Keratinocyte (primary cell): ENCODE measurements at regions not wholly inside any gene's neighbourhood (a gene's known extent, or its start where the extent isn't known, plus 50 kb on each side); places are given as distances from the start of the nearest gene placed in this dataset.

Experiments used
- CTCF ChIP-seq, 3 experiments: IDR thresholded peaks in 1 of 3; conservative IDR thresholded peaks in 1 of 3; optimal IDR thresholded peaks in 1 of 3; 2 replicates in 2 of 3; 3 replicates in 1 of 3; pipeline versions ENCODE3 to v1.5.1; 2011; ENCODE audit warnings: low read length in 3 of 3, mild to moderate bottlenecking in 3 of 3, moderate library complexity in 2 of 3, control low read depth in 1 of 3, inconsistent platforms in 1 of 3; ENCODE audit not compliant: insufficient read depth in 2 of 3; ENCODE audit errors: extremely low read depth in 1 of 3
- EZH2 ChIP-seq: IDR thresholded peaks from one replicate; pipeline ENCODE4 v1.6.1; 2012; ENCODE audit warnings: inconsistent platforms, mild to moderate bottlenecking, low read length, moderate library complexity

- no peak for TF ChIP-seq CTCF (optimal IDR thresholded peaks at IDR 0.05 in 1 of 3, IDR thresholded peaks at IDR 0.05 in 1 of 3, conservative IDR thresholded peaks at IDR 0.05 in 1 of 3; ENCODE audit: extremely low read depth in 1 of 3, insufficient read depth in 2 of 3, low read length in 3 of 3)
- TF ChIP-seq EZH2: no peak
Observed at GRCh38 chr2:117763804-117764203, 50.7 kb upstream of the DDX18 start.
